HEK293T (cell line): ENCODE measurements at regions not wholly inside any gene's neighbourhood (a gene's known extent, or its start where the extent isn't known, plus 50 kb on each side); places are given as distances from the start of the nearest gene placed in this dataset.

ENCODE experiments used
- ARNT ChIP-seq: fragments of 450-650 bp; IDR thresholded peaks from 2 replicates; pipeline ENCODE4 v1.6.1; 2017; ENCODE audit warnings: mild to moderate bottlenecking
- CTBP1 ChIP-seq: fragments of 450-650 bp; IDR thresholded peaks from 2 replicates; pipeline ENCODE4 v1.6.1; 2016; ENCODE audit warnings: borderline replicate concordance
- FOXA1 ChIP-seq: fragments of 450-650 bp; IDR thresholded peaks from 2 replicates; pipeline ENCODE4 v1.6.1; 2016; ENCODE audit warnings: mild to moderate bottlenecking
- FOXM1 ChIP-seq: fragments of 450-650 bp; IDR thresholded peaks from 2 replicates; pipeline ENCODE4 v1.6.1; 2017; ENCODE audit warnings: mild to moderate bottlenecking, borderline replicate concordance
- HDGF ChIP-seq: fragments of 450-650 bp; IDR thresholded peaks from 2 replicates; pipeline ENCODE4 v1.6.1; 2017; ENCODE audit warnings: antibody characterized with exemption, borderline replicate concordance
- SP1 ChIP-seq: fragments of 450-650 bp; IDR thresholded peaks from 2 replicates; pipeline ENCODE4 v1.6.1; 2017
- SUZ12 ChIP-seq: fragments of 450-650 bp; IDR thresholded peaks from 2 replicates; pipeline ENCODE4 v1.6.1; 2016; ENCODE audit warnings: mild to moderate bottlenecking

DNA sequence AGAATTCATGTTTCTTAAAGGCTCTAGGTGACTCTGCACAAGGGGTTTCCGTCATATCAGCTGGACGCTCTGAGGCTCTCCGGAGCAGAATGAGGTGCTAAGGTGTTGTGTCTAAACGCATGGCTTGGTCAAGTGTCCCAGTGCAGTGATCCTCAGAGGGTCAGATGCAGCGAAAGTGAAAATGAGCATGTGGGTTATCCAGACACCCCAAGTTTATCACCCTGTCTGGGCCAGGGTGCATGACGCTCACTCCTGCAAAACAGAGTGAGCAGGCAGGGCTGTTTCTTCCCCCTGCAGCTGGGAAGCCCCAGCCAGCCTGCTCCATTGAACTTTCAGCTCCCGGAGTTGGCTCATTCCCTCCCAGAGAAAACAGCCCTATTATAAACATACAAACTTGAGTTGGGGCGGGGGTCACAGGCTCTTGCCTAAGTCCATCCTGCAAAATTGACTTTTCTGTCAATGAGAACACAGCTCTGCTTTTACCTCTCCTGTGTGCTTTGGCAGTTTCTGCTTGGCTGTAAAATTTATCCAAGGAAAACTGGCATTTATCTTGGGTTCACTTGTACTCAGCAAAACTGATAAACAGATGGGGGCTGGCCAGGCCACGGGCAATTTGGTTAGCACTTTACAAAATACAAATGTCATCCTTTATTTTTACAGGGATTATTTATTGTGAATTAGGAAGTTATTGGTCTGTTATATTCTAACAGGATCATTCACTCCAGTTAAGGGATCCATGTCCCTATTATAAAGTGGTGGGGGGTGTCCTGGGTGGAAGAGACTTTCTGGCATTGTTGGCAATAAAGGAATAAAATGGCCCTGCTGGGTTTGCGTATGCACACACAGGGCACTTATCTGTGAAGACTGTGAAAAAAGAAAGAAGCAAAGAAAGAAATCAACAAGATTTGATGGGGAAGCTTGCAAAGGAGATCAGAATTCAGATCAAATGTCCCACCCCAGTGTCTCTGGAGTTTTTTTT lies 154.9 kb downstream of the FOXA2 start:
- TF ChIP-seq FOXM1 (no peak), ARNT (no peak), SUZ12 (no peak), FOXA1 (no peak), SP1 (no peak), CTBP1 (no peak), HDGF (no peak)
